BLaER1 treated with 17β-estradiol and CSF1 and Interleukin-3, amounts not matched to agents 10 nM and 100 nM (cell line): ENCODE measurements at regions not wholly inside any gene's neighbourhood (a gene's known extent, or its start where the extent isn't known, plus 50 kb on each side); places are given as distances from the start of the nearest gene placed in this dataset.

Experiments used
- H3K27ac ChIP-seq, 11 experiments: shearing (Covaris generic); formaldehyde crosslinking; 2 replicates each; pipeline ENCODE4 v1.8.1; 2022
- H3K27me3 ChIP-seq, 11 experiments: shearing (Covaris generic); formaldehyde crosslinking; 2 replicates each; pipeline ENCODE4 v1.8.1; 2022
- H3K36me3 ChIP-seq, 11 experiments: shearing (Covaris generic); formaldehyde crosslinking; 2 replicates each; pipeline ENCODE4 v1.8.1; 2022
- H3K4me1 ChIP-seq, 10 experiments: shearing (Covaris generic); formaldehyde crosslinking; 2 replicates each; pipeline ENCODE4 v1.8.1; 2022
- H3K4me2 ChIP-seq, 11 experiments: shearing (Covaris generic); formaldehyde crosslinking; 2 replicates each; pipeline ENCODE4 v1.8.1; 2022
- H3K4me3 ChIP-seq, 10 experiments: shearing (Covaris generic); formaldehyde crosslinking; 2 replicates each; pipeline ENCODE4 v1.8.1; 2022
- H3K9ac ChIP-seq, 11 experiments: shearing (Covaris generic); formaldehyde crosslinking; 2 replicates each; pipeline ENCODE4 v1.8.1; 2022
- H3K9me3 ChIP-seq, 11 experiments: shearing (Covaris generic); formaldehyde crosslinking; replicated peaks in 1 of 11; 2 replicates each; pipeline ENCODE4 v1.8.1; 2022
- H4K20me1 ChIP-seq, 11 experiments: shearing (Covaris generic); formaldehyde crosslinking; 2 replicates each; pipeline ENCODE4 v1.8.1; 2022
- Cebpa-rat ChIP-seq, 11 experiments: shearing (Covaris generic); IDR thresholded peaks; 2 replicates each; pipeline ENCODE4 v1.8.1; 2022

DNA sequence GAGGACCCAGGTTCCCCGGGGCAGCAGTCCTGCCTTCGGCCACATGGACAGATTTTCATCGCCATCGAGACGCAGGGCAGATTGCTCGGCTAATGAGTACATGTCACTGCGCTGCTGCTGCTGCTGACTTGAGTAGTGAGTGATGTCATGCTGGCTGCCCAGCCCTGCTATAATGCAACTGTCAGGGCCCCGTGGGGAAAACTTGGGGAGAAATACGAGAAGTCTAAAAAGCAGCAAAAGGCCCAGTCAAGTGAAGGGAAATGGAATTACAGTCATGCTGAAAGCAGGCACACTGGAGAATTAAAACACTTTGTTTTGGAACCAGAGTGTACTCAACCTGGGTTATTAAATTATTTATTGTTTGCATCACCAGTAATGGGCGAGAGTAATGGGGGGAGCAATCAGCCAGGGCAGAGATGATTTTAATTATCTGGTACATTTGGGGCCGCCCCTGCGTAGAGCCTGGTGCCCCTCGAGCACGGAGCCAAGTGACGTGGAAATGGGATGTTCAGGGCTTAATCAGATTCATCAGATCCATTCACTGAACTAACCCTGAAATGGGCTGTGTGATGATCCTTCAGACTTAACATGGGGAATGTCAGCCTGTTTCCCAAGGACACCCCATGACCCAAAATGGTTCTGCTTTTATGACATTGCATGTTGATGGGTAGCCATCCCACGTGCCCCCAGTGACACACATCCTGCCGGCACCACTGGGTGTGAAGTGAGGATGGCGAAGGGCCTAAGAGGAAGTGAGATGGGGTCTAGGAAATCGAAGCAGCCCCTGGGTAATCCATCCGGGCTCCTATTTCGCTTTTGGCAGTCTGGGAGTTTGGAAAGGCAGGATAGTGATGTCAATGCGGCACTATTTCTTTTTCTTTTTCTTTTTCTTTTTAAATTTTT is 241.6 kb upstream of the CADM1 start:
- no peak overlapping the region for H3K27ac ChIP-seq
- no peaks in the 10 kb centered on the region for H3K27me3 ChIP-seq
- H3K9me3 ChIP-seq = no peaks in the 10 kb centered on the region
- no peak overlapping the region for H3K4me3 ChIP-seq
- no peaks in the 10 kb centered on the region for H3K36me3 ChIP-seq
- H4K20me1 ChIP-seq = no peaks in the 10 kb centered on the region
- H3K4me1 ChIP-seq = peaks cover 0 to 14% (median 0%) of the 10 kb centered on the region in 10 experiments; a peak in 6 of 20 replicates
- H3K9ac ChIP-seq = no peak overlapping the region
- H3K4me2 ChIP-seq = no peak overlapping the region
- TF ChIP-seq Cebpa-rat (IDR thresholded peaks at IDR 0.05) = no peak

DNA sequence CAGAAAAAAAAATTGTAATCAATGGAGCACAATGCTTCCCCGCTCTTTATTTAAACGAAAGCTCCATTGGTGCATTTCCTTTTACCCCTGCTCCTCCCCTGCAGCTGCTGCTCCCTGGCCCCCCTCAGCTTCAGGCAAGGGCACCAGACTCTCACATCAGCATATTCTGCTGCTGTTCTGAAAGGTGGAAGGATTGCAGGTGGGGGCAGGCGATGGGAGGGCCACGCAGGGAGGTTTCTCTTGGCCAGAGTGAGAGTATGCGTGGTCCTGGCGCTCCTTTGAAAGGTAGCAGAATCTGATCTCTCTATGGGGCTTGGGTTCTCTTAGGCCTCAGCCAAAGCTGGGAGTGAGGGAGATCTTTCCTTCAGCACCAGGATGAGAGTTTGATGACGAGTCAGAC is 240.9 kb upstream of the CADM1 start:
- Histone ChIP-seq H3K9me3 (no peaks in the 10 kb centered on the region), H4K20me1 (no peaks in the 10 kb centered on the region), H3K27me3 (no peaks in the 10 kb centered on the region), H3K4me2 (no peak overlapping the region), H3K27ac (no peak overlapping the region), H3K4me1 (peaks cover 0 to 22% (median 0%) of the 10 kb centered on the region in 10 experiments; a peak in 6 of 20 replicates), H3K4me3 (no peak overlapping the region), H3K36me3 (no peaks in the 10 kb centered on the region), H3K9ac (no peak overlapping the region)
- TF ChIP-seq Cebpa-rat (IDR thresholded peaks at IDR 0.05) = no peak

- TF ChIP-seq Cebpa-rat (IDR thresholded peaks at IDR 0.05) = no peak
- H4K20me1 ChIP-seq = no peaks in the 10 kb centered on the region
Observed at GRCh38 chr11:115743719-115744118, 239.5 kb upstream of the CADM1 start.

GRCh38 chr11:115741376-115742107 is 237.3 kb upstream of the CADM1 start:
- no peaks in the 10 kb centered on the region for H3K36me3 ChIP-seq
- no peak overlapping the region for H3K4me3 ChIP-seq
- H3K4me1 ChIP-seq = peaks cover 0 to 35% (median 0%) of the 10 kb centered on the region in 10 experiments; a peak in 6 of 20 replicates
- TF ChIP-seq Cebpa-rat (IDR thresholded peaks at IDR 0.05) = no peak
- H3K9me3 ChIP-seq = no peaks in the 10 kb centered on the region
- peak overlapping the region in 2 of 11 experiments; percentile 76 to 90; a peak in 4 of 22 replicates for H3K4me2 ChIP-seq
- H3K27me3 ChIP-seq = no peaks in the 10 kb centered on the region
- H3K27ac ChIP-seq = no peak overlapping the region
- H3K9ac ChIP-seq = no peak overlapping the region
- H4K20me1 ChIP-seq = no peaks in the 10 kb centered on the region

More at GRCh38 chr11:115743719-115744118, 239.5 kb upstream of the CADM1 start:
- Histone ChIP-seq H3K27ac (no peak overlapping the region), H3K4me3 (no peak overlapping the region), H3K4me2 (no peak overlapping the region), H3K9ac (no peak overlapping the region), H3K9me3 (no peaks in the 10 kb centered on the region), H3K4me1 (peaks cover 0 to 35% (median 0%) of the 10 kb centered on the region in 10 experiments; a peak in 6 of 20 replicates), H3K27me3 (no peaks in the 10 kb centered on the region), H3K36me3 (no peaks in the 10 kb centered on the region)

DNA sequence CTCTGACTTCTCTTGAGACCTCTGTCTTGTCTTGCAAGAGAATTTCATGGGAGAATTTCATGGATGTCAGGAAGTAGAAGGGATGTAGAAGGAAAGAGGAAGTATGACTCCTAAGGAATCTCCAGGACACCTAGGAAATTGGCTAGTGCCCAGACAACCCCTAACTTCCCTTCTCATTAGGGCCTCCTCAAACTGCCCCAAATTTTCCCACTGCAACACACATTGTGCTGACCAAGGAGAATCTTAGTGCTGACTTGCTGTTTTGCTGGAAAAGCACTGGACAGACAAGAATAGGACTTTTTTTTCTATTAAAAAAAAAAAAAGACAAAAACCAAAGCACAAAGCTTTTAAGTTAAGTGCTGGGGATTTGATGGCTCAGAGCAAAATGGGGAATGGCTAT is 236.1 kb upstream of the CADM1 start:
- TF ChIP-seq Cebpa-rat (IDR thresholded peaks at IDR 0.05) = no peak
- Histone ChIP-seq H3K4me1 (peaks cover 0 to 30% (median 0%) of the 10 kb centered on the region in 10 experiments; a peak in 6 of 20 replicates), H3K27ac (no peak overlapping the region), H3K27me3 (no peaks in the 10 kb centered on the region), H3K9me3 (no peaks in the 10 kb centered on the region), H4K20me1 (no peaks in the 10 kb centered on the region), H3K4me2 (peak overlapping the region in 3 of 11 experiments; percentile 48 to 90 (median 76); a peak in 5 of 22 replicates), H3K9ac (no peak overlapping the region), H3K4me3 (no peak overlapping the region), H3K36me3 (no peaks in the 10 kb centered on the region)

- H3K4me3 ChIP-seq = no peak overlapping the region
Observed at GRCh38 chr11:115739878-115740277, 235.7 kb upstream of the CADM1 start.

DNA sequence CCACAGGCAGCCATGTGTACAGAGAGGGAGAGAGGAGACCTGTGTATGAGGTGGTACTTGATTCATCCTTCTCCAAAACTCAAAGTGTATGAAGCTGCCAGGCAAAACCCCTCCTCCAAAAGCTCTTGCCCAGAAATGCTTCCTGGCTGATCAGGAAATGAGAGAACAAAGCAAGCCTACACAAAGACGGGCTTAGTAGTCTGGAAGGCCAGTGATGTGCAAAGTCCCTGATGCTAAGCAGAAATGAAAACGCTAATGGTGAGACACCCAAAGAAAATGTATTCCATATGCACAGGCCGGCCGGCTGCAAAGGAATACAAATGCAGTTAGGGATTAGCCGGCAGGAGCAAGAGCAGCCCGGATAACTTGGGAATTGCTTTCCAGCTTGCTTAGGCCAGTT is 234.9 kb upstream of the CADM1 start:
- Histone ChIP-seq H3K27me3 (no peaks in the 10 kb centered on the region), H3K4me1 (peaks cover 0 to 30% (median 0%) of the 10 kb centered on the region in 10 experiments; a peak in 6 of 20 replicates), H3K4me2 (peak overlapping the region in 2 of 11 experiments; percentile 76 to 90; a peak in 5 of 22 replicates), H3K4me3 (no peak overlapping the region), H3K27ac (no peak overlapping the region), H3K9me3 (no peaks in the 10 kb centered on the region), H3K9ac (no peak overlapping the region), H4K20me1 (no peaks in the 10 kb centered on the region), H3K36me3 (no peaks in the 10 kb centered on the region)
- no peak for TF ChIP-seq Cebpa-rat (IDR thresholded peaks at IDR 0.05)

More at GRCh38 chr11:115739878-115740277, 235.7 kb upstream of the CADM1 start:
- Histone ChIP-seq H3K27ac (no peak overlapping the region), H3K4me2 (peak overlapping the region in 2 of 11 experiments; percentile 76 to 90; a peak in 4 of 22 replicates), H3K36me3 (no peaks in the 10 kb centered on the region), H3K9me3 (no peaks in the 10 kb centered on the region), H3K27me3 (no peaks in the 10 kb centered on the region), H3K9ac (no peak overlapping the region), H3K4me1 (peaks cover 0 to 30% (median 0%) of the 10 kb centered on the region in 10 experiments; a peak in 6 of 20 replicates), H4K20me1 (no peaks in the 10 kb centered on the region)
- no peak for TF ChIP-seq Cebpa-rat (IDR thresholded peaks at IDR 0.05)

DNA sequence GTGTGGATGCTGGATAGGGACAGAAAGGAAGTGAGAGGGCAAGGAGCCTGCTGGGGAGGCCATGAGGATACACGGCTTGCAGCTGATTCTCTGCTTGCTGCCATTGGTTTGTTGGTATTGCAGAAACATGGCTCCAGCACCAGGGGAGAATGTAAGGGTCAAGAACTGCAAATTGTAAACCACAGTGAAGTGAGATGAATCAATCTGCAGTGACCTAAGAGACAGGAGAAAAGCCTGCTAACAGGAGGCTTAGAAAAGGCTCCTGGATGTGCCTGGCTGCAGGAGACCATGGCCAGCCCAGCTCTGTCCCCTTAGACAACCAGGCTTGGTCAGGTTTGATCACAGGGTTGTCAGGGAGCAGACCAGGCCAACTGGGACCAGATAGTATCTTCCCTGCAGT is 233.7 kb upstream of the CADM1 start:
- no peak overlapping the region for H3K9ac ChIP-seq
- H3K4me1 ChIP-seq = peaks cover 0 to 30% (median 0%) of the 10 kb centered on the region in 10 experiments; a peak in 6 of 20 replicates
- H3K9me3 ChIP-seq = no peaks in the 10 kb centered on the region
- H3K4me2 ChIP-seq = no peak overlapping the region
- H3K36me3 ChIP-seq = no peaks in the 10 kb centered on the region
- H3K4me3 ChIP-seq = no peak overlapping the region
- H3K27ac ChIP-seq = no peak overlapping the region
- no peaks in the 10 kb centered on the region for H3K27me3 ChIP-seq
- no peak for TF ChIP-seq Cebpa-rat (IDR thresholded peaks at IDR 0.05)
- no peaks in the 10 kb centered on the region for H4K20me1 ChIP-seq

- Histone ChIP-seq H3K36me3 (no peaks in the 10 kb centered on the region), H3K27me3 (no peaks in the 10 kb centered on the region), H4K20me1 (no peaks in the 10 kb centered on the region), H3K9ac (no peak overlapping the region), H3K9me3 (no peaks in the 10 kb centered on the region), H3K4me2 (no peak overlapping the region), H3K27ac (no peak overlapping the region), H3K4me3 (no peak overlapping the region), H3K4me1 (peaks cover 0 to 24% (median 0%) of the 10 kb centered on the region in 10 experiments; a peak in 6 of 20 replicates)
- no peak for TF ChIP-seq Cebpa-rat (IDR thresholded peaks at IDR 0.05)
Observed at GRCh38 chr11:115736146-115736545, 231.9 kb upstream of the CADM1 start.
